GM18505 (cell line): ENCODE measurements at regions not wholly inside any gene's neighbourhood (a gene's known extent, or its start where the extent isn't known, plus 50 kb on each side); places are given as distances from the start of the nearest gene placed in this dataset.

ENCODE experiments used
- ATAC-seq: cut with Tn5 transposase; IDR thresholded peaks from one replicate; pipeline ENCODE4 v1.9.1; 2021; ENCODE audit not compliant: unreplicated experiment
- POLR2A ChIP-seq: IDR thresholded peaks from 4 replicates; pipeline ENCODE4 v1.6.1; 2011; ENCODE audit warnings: borderline replicate concordance; ENCODE audit not compliant: insufficient read depth, insufficient read length; ENCODE audit errors: extremely low read depth

DNA sequence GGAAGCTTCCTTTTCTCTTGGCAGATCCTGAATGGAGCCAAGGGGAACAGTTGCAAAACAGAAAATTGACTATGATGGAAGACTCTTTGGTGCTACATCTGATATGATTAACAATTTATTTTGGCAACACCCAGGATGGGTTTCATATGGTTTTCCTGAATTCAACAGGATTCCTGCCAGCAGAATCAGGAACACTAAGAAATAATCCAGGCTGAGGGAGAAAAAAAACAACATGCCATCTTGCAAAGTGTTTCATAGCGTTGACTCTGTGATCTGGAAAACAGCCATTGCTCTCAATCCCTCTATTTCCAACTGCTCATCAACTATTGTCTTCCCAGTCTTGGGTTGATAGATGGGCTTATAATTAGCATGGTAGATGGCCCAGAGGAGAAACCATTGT is 303.8 kb upstream of the KLF3 start:
- TF ChIP-seq POLR2A = no peak
- ATAC-seq = no peak

DNA sequence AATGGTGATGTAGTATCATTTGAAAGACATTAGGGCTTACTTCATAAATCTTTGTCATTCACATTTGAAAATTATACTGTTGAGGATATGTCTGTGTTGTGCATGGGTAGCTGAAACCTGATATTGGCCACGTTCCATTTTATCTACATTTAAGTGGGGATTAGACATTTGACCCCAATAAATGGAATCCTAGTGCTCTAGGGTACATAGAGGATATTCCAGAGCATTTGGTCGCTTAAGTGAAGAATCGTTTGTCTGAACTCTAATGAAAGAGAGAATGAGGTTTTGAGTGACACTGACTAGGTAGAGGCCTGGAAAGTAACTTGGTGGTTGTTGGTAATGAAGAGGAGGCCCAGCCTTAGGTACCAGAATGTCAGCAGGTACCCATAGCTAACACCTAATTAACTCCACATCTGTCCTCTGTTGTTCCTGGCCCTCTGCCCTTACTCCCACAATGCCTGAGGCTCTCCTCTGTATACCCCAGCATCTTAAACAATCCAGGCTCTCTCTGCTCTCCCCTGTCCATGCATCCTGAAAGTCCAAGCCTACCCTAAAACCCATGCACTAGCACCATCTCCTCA is 299.5 kb upstream of the KLF3 start:
- TF ChIP-seq POLR2A = no peak
- ATAC-seq = no peak

DNA sequence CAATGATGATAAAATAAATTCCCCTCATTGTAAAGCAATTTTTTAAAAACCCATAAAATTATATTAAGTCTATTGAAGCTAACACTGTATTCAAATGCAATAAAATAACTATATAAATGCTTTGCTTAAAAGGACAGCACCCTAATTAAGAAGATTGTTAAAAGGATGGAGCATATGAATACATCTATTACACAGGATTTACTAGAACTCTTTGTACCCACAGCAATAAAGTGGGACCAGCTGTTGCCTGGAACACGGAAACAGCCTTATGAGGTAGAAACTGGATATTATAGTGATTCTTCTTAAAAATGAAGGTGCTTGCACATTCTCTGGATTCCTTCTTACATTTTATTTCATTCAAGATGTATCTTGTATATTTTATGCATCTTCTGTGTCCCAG is 298.7 kb upstream of the KLF3 start:
- TF ChIP-seq POLR2A = no peak
- no peak for ATAC-seq

DNA sequence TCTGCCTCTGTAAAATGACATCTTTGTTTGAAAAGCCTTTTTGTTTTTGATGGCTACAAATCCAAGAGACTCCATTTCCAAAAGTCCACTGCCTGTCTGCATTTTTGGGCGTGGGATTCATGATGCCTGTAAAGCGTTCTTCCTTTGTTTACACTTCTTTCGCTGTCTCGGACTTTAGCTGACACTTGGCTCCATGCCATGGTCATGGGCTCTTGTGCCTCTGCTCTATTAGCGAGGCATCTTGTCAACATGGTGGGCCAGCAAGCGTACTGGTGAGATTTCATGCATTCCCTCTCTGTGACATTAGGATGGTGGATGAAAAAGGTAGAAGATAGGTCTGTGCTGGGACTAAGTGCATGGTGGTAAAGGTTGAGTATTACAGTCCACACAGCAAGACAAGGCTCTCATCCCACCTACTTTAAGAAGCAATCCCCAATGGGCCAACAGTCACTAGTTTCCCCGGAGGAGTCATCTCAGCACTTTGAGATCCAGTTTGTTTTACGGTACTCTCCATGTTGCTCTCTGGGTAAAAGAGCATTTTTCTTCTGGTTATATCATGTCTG is 298.2 kb upstream of the KLF3 start:
- no peak for TF ChIP-seq POLR2A
- no peak for ATAC-seq

DNA sequence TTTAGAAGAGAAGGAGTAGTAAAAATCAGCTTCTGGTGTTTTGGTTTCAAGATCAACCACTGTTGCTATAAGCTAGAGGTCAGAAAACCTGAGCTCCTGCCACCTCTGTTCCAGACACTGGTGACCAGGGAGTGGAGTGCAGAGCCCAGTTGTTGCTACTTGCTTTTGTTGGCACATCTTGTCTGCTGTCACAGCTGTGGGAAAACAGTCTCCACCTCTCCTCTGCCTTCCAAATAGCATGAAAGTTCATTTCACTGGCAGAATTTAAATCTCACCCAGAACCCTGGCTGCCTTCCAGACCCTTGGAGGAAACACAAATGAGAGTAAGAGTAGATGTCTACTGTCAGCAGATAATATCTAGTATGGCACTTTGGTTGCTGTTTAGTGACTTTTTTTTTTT is 297.5 kb upstream of the KLF3 start:
- no peak for TF ChIP-seq POLR2A
- no peak for ATAC-seq

DNA sequence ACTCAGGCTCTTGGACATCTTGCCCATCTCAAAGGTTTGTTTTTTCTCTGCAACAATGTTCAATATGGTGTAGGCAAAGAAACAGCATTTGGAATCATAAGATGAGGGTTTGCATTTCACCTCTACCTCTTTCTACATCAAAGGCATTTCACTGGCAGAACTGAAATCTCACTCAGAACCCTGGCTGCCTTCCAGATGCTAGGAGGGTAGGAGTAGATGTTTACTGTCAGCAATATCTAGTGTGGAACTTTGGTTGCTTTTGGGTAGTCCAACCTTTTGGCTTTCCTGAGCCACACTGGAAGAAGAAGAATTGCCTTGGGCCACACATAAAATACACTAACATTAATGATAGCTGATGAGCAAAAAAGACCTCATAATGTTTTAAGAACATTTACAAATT is 297.0 kb upstream of the KLF3 start:
- no peak for ATAC-seq
- no peak for TF ChIP-seq POLR2A

DNA sequence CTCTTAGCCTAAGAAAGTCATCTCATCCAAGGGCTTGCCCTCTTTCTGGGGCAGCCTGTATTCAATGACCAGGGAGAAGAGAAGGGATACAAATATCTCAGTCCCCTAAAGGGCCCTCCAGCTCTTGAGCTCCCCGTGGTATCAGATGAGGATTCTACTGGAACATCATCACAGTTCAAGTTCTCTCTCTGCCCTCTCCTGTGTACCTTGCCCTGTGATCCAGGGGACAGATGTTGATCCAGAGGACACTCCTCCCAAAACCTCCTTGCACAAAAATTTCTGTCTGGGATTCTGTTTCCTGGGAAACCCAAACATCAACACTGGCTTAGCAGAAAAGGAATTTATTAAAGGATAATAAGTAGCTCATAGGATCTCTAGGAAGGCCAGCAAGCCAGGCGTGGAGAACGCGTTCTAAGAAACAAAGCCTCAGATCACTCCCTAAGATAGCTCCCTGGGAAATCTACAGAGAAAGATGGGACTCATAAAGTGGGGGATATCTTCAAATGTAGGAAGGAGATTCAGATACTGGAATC is 296.3 kb upstream of the KLF3 start:
- ATAC-seq = no peak
- TF ChIP-seq POLR2A = no peak

DNA sequence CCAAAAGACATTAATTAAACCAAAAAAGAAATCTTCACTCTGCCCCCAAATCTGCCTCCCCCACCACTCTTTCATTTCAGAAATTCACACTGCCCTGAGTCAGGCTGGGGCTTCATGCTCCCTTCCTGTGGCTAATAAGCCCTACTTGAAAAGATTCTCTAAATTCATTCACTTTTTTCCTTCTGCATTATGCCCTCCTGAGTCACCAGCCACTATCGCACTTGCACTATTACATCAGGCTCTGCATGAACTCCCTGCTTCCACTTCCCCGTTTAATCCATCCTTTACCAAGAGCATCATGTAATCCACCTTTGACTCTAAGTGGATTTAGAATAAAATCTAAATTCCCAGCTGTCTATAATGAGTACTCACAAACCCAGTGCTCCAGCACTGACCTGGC is 295.4 kb upstream of the KLF3 start:
- no peak for ATAC-seq
- TF ChIP-seq POLR2A = no peak

DNA sequence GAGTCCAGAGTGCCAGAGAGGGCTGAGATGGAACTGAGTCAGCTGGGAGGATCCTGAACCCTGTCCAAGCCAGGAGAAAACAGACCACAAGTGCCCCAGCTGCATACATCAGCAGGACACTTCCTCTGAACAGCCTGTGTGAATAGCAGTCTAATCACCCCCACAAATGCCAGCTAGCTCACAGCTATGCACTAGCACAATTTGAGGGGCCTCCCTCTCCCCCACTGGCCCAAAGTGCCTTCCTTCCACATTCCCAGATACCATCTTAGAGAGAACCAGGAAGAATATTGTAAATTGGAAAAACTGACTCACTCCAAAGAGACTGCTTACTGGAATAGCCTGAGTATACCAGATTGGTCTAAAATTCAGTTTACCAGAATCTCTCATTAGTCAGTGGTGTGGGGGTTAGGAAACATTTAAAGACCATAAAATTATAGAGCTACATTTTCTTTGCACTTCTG is 292.6 kb upstream of the KLF3 start:
- no peak for ATAC-seq
- TF ChIP-seq POLR2A = no peak

DNA sequence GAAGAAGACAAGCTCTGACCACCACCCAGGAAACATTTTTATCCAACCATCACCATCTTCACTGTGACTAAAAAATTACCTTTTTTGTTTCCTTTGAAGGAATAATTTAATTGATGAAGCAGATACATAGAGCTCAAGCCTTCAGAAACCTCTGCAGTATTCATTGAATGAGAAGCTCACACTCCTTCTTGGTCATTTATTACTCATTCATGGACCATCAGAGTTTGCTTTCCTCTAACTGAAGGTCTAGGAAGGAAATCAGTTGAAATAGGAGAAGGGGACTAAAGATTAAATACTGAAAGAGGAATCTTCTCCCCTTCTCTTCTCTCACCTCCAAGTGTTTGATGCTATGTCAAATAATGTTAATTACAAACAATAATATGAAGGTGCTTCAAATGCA is 290.6 kb upstream of the KLF3 start:
- no peak for ATAC-seq
- no peak for TF ChIP-seq POLR2A

DNA sequence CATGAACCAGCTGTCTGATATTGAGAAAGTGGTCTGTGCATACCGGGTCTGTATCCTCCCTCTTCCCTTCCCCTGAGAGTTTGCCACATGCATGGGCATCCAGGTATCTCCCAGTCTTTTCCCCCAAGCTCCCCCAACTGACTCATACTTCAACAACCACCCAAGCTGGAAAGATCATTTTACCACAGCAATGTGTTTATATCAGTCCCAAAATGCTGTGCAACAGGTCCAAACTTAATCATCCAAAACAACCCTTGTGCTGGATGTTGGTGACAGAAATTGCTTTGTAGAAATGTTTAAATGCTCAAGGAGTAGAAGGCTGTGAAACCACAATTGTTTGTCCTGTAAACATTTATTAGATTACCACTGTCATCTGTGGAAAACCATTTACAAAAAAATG is 286.8 kb upstream of the KLF3 start:
- ATAC-seq = no peak
- no peak for TF ChIP-seq POLR2A

DNA sequence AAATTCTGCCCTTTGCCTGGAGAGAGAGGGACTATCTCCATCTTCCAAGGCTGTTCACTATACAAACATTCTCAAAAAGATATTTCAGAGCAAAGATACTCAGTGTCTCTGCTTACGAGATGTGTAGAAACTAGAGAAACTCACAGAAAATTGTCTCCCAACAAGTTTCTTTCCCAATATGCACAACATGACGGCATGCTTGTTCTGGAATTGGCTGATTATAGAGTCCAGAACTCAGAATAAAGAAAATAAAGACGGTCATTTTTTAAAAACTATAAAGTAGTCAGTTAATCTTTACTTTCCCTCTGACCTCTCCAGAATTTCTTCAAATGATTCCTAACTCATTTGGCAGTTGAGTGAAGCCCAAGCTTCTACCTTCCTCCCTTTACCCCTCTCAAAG is 285.5 kb upstream of the KLF3 start:
- TF ChIP-seq POLR2A = no peak
- ATAC-seq = no peak

DNA sequence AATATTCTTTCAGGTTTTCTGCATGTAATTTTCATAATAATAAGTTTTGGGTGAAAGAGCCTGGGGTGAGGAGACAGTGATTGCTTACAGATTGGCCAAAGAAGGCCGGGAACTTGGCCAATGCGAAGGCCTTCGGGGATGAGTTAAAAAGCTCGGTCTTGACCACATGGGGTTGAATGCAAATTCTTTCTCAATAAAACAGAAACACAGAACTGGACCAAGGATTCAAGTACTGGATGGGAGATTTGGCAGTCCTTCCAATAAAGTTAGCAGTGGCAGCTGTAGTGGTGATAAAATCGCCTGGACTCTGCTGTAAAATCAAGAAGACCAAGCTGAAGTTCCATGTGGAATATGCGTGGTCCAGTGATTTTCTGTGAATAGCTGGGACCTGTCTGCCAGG is 282.2 kb upstream of the KLF3 start:
- ATAC-seq = no peak
- no peak for TF ChIP-seq POLR2A

DNA sequence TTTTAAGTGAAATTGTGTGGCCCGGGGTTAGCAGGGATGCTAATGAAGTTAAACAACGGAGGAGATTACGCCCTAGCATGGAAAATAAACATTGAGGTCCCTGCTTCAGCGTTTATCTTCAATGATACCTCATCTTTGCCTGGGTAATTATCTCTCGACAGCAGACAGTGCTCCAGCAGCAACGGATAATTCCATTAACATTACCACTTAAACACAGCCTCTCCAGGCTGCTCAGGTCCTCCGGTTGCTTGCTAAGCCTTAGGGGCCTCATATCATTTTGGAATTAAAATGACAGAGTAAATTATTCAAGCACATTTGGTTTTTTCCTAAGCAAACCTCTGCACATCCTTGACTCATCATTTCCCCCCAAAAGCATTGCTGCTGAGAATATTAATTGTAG is 281.5 kb upstream of the KLF3 start:
- no peak for ATAC-seq
- no peak for TF ChIP-seq POLR2A
